Liver (tissue), 8 donors: ENCODE measurements at regions not wholly inside any gene's neighbourhood (a gene's known extent, or its start where the extent isn't known, plus 50 kb on each side); places are given as distances from the start of the nearest gene placed in this dataset.

Experiments
- DNase-seq: peaks from one replicate; pipeline ENCODE4 v3.0.0-alpha.2; 2017; ENCODE audit warnings: low spot score
- H3K27ac ChIP-seq, 2 donors: one replicate each; pipeline ENCODE4 v1.7.0; 2013; ENCODE audit warnings: inconsistent platforms in 2 of 2, low read length in 2 of 2, control low read depth in 1 of 2, low read depth in 1 of 2, mild to moderate bottlenecking in 1 of 2
- H3K27me3 ChIP-seq, 4 donors: one replicate each; pipeline versions ENCODE4 v1.6.1 to v1.7.0; 2013; ENCODE audit warnings: low read length in 3 of 4, inconsistent platforms in 1 of 4, mild to moderate bottlenecking in 1 of 4, moderate library complexity in 1 of 4; ENCODE audit not compliant: control insufficient read depth in 4 of 4, insufficient read depth in 4 of 4
- H3K36me3 ChIP-seq, 4 donors: one replicate each; pipeline versions ENCODE4 v1.6.1 to v1.7.0; 2013; ENCODE audit warnings: low read length in 3 of 4, mild to moderate bottlenecking in 3 of 4, low read depth in 1 of 4, moderate library complexity in 1 of 4; ENCODE audit not compliant: control insufficient read depth in 4 of 4, insufficient read depth in 3 of 4
- H3K4me1 ChIP-seq, 4 donors: one replicate each; pipeline versions ENCODE4 v1.6.1 to v1.7.0; 2013; ENCODE audit warnings: low read length in 3 of 4, mild to moderate bottlenecking in 3 of 4, moderate library complexity in 1 of 4; ENCODE audit not compliant: control insufficient read depth in 4 of 4, insufficient read depth in 4 of 4
- H3K4me3 ChIP-seq, 3 donors: one replicate each; pipeline versions ENCODE4 v1.6.1 to v1.7.0; 2013; ENCODE audit warnings: low read length in 3 of 3, control low read depth in 1 of 3, low read depth in 1 of 3, mild to moderate bottlenecking in 1 of 3
- H3K9ac ChIP-seq, 2 donors: one replicate each; pipeline ENCODE4 v1.7.0; 2013; ENCODE audit warnings: low read length in 2 of 2, mild to moderate bottlenecking in 2 of 2, moderate library complexity in 2 of 2, control low read depth in 1 of 2, low read depth in 1 of 2
- H3K9me3 ChIP-seq, 4 donors: one replicate each; pipeline versions ENCODE4 v1.6.1 to v1.7.0; 2013; ENCODE audit warnings: low read length in 3 of 4; ENCODE audit not compliant: control insufficient read depth in 4 of 4
- ATF3 ChIP-seq: IDR thresholded peaks from 2 replicates; pipeline ENCODE4 v1.6.1; 2016; ENCODE audit warnings: antibody characterized with exemption
- EGR1 ChIP-seq, 2 donors: IDR thresholded peaks; 2 replicates each; pipeline ENCODE4 v1.6.1; 2016 to 2018; ENCODE audit warnings: antibody characterized with exemption in 2 of 2, low read depth in 2 of 2
- FOXA1 ChIP-seq: IDR thresholded peaks from 2 replicates; pipeline ENCODE4 v1.6.1; 2016; ENCODE audit warnings: antibody characterized with exemption
- FOXA2 ChIP-seq: IDR thresholded peaks from 2 replicates; pipeline ENCODE4 v1.6.1; 2016; ENCODE audit warnings: antibody characterized with exemption
- GABPA ChIP-seq, 2 donors: IDR thresholded peaks in 1 of 2; conservative IDR thresholded peaks in 1 of 2; 2 replicates each; pipeline ENCODE4 v1.6.1; 2016; ENCODE audit warnings: antibody characterized with exemption in 2 of 2, mild to moderate bottlenecking in 1 of 2, moderate library complexity in 1 of 2
- HNF4A ChIP-seq, 2 donors: conservative IDR thresholded peaks; 2 replicates each; pipeline ENCODE4 v1.6.1; 2016; ENCODE audit warnings: antibody characterized with exemption in 2 of 2, mild to moderate bottlenecking in 2 of 2
- HNF4G ChIP-seq: IDR thresholded peaks from 2 replicates; pipeline ENCODE4 v1.6.1; 2016; ENCODE audit warnings: antibody characterized with exemption
- JUND ChIP-seq, 2 donors: IDR thresholded peaks; 2 replicates each; pipeline ENCODE4 v1.6.1; 2016; ENCODE audit warnings: antibody characterized with exemption in 2 of 2
- MAX ChIP-seq: IDR thresholded peaks from 2 replicates; pipeline ENCODE4 v1.6.1; 2016; ENCODE audit warnings: antibody characterized with exemption
- NR2F2 ChIP-seq: IDR thresholded peaks from 2 replicates; pipeline ENCODE4 v1.6.1; 2016; ENCODE audit warnings: antibody characterized with exemption
- RAD21 ChIP-seq, 2 donors: IDR thresholded peaks; 2 replicates each; pipeline ENCODE4 v1.6.1; 2016; ENCODE audit warnings: antibody characterized with exemption in 2 of 2, mild to moderate bottlenecking in 2 of 2
- RXRA ChIP-seq, 2 donors: IDR thresholded peaks; 2 replicates each; pipeline ENCODE4 v1.6.1; 2017 to 2018; ENCODE audit warnings: antibody characterized with exemption in 2 of 2, mild to moderate bottlenecking in 1 of 2
- SP1 ChIP-seq: IDR thresholded peaks from 2 replicates; pipeline ENCODE4 v1.6.1; 2018; ENCODE audit warnings: antibody characterized with exemption, mild to moderate bottlenecking
- TAF1 ChIP-seq: conservative IDR thresholded peaks from 2 replicates; pipeline ENCODE4 v1.6.1; 2016; ENCODE audit warnings: antibody characterized with exemption, mild to moderate bottlenecking
- YY1 ChIP-seq: IDR thresholded peaks from 2 replicates; pipeline ENCODE4 v1.6.1; 2016; ENCODE audit warnings: antibody characterized with exemption, mild to moderate bottlenecking
- WGBS: extraction: QIAGEN DNeasy Blood & Tissue Kit; methylation state at CpG from one replicate; pipeline ENCODE4 v1.1.7; 2013; 5-methylcytosine and 5-hydroxymethylcytosine counted together
- TF ChIP-seq, protein P1 (sequence below): IDR thresholded peaks from 2 replicates; pipeline ENCODE4 v1.6.1; 2016; ENCODE audit warnings: antibody characterized with exemption
- TF ChIP-seq, protein P2 (sequence below): IDR thresholded peaks from 2 replicates; pipeline ENCODE4 v1.6.1; 2016; ENCODE audit warnings: antibody characterized with exemption, mild to moderate bottlenecking
- TF ChIP-seq, protein P3 (sequence below): fragments of 150-350 bp; IDR thresholded peaks from 2 replicates; pipeline ENCODE4 v1.5.1; 2017; ENCODE audit warnings: improper control_type of control experiment, low read depth, low read length; ENCODE audit not compliant: missing input control
- donor health status: healthy.
- donor health status: healthy.
- donor health status: healthy.
- donor health status: healthy.
- donor health status: healthy.

DNA sequence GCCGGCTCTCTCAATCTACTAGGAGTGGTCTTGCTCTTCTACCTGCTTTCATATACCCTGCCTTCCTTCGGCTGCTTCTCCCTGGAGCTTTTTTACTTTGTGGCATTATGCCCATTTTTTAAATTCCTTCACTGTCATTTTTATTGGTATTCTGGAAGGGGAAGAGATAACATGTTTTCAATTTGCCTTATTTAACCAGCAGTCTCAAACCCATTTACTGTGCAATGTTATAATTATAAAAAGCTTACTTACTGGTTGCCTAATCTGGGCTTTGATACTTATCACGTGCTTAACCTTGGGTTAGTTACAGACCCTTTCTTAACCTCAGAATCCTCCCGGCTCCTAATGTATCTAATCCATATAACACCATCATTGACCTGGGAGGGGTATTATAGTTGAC lies 128.1 kb downstream of the SIPA1L2 start:
- H3K27ac ChIP-seq = no peak overlapping the region
- no peaks in the 10 kb centered on the region for H3K9me3 ChIP-seq
- DNase-seq = no peak
- no peaks in the 10 kb centered on the region for H3K27me3 ChIP-seq
- H3K4me1 ChIP-seq = no peaks in the 10 kb centered on the region
- 90% methylated on average over 4 of the region's 4 CpGs for WGBS
- no peak overlapping the region for H3K4me3 ChIP-seq
- TF ChIP-seq GABPA (IDR thresholded peaks at IDR 0.05 in 1 of 2, conservative IDR thresholded peaks at IDR 0.05 in 1 of 2) (no peak), HNF4A (conservative IDR thresholded peaks at IDR 0.05) (no peak), NR2F2 (no peak), FOXA2 (no peak), RAD21 (IDR thresholded peaks at IDR 0.05) (no peak), JUND (IDR thresholded peaks at IDR 0.05) (no peak), SP1 (no peak), TAF1 (no peak), MAX (no peak), YY1 (no peak), HNF4G (no peak), ATF3 (no peak), RXRA (IDR thresholded peaks at IDR 0.05) (no peak), FOXA1 (no peak), EGR1 (IDR thresholded peaks at IDR 0.05; ENCODE audit: low read depth in 2 of 2) (no peak)
- TF ChIP-seq, protein P1, sequence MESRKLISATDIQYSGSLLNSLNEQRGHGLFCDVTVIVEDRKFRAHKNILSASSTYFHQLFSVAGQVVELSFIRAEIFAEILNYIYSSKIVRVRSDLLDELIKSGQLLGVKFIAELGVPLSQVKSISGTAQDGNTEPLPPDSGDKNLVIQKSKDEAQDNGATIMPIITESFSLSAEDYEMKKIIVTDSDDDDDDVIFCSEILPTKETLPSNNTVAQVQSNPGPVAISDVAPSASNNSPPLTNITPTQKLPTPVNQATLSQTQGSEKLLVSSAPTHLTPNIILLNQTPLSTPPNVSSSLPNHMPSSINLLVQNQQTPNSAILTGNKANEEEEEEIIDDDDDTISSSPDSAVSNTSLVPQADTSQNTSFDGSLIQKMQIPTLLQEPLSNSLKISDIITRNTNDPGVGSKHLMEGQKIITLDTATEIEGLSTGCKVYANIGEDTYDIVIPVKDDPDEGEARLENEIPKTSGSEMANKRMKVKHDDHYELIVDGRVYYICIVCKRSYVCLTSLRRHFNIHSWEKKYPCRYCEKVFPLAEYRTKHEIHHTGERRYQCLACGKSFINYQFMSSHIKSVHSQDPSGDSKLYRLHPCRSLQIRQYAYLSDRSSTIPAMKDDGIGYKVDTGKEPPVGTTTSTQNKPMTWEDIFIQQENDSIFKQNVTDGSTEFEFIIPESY = no peak
- TF ChIP-seq, protein P2, sequence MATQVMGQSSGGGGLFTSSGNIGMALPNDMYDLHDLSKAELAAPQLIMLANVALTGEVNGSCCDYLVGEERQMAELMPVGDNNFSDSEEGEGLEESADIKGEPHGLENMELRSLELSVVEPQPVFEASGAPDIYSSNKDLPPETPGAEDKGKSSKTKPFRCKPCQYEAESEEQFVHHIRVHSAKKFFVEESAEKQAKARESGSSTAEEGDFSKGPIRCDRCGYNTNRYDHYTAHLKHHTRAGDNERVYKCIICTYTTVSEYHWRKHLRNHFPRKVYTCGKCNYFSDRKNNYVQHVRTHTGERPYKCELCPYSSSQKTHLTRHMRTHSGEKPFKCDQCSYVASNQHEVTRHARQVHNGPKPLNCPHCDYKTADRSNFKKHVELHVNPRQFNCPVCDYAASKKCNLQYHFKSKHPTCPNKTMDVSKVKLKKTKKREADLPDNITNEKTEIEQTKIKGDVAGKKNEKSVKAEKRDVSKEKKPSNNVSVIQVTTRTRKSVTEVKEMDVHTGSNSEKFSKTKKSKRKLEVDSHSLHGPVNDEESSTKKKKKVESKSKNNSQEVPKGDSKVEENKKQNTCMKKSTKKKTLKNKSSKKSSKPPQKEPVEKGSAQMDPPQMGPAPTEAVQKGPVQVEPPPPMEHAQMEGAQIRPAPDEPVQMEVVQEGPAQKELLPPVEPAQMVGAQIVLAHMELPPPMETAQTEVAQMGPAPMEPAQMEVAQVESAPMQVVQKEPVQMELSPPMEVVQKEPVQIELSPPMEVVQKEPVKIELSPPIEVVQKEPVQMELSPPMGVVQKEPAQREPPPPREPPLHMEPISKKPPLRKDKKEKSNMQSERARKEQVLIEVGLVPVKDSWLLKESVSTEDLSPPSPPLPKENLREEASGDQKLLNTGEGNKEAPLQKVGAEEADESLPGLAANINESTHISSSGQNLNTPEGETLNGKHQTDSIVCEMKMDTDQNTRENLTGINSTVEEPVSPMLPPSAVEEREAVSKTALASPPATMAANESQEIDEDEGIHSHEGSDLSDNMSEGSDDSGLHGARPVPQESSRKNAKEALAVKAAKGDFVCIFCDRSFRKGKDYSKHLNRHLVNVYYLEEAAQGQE = no peak
- TF ChIP-seq, protein P3, sequence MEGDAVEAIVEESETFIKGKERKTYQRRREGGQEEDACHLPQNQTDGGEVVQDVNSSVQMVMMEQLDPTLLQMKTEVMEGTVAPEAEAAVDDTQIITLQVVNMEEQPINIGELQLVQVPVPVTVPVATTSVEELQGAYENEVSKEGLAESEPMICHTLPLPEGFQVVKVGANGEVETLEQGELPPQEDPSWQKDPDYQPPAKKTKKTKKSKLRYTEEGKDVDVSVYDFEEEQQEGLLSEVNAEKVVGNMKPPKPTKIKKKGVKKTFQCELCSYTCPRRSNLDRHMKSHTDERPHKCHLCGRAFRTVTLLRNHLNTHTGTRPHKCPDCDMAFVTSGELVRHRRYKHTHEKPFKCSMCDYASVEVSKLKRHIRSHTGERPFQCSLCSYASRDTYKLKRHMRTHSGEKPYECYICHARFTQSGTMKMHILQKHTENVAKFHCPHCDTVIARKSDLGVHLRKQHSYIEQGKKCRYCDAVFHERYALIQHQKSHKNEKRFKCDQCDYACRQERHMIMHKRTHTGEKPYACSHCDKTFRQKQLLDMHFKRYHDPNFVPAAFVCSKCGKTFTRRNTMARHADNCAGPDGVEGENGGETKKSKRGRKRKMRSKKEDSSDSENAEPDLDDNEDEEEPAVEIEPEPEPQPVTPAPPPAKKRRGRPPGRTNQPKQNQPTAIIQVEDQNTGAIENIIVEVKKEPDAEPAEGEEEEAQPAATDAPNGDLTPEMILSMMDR = no peak
- H3K9ac ChIP-seq = no peak overlapping the region
- H3K36me3 ChIP-seq = no peaks in the 10 kb centered on the region

- Histone ChIP-seq H3K9ac (no peak overlapping the region), H3K27me3 (no peaks in the 10 kb centered on the region), H3K9me3 (no peaks in the 10 kb centered on the region), H3K4me3 (no peak overlapping the region), H3K27ac (no peak overlapping the region), H3K4me1 (no peaks in the 10 kb centered on the region), H3K36me3 (no peaks in the 10 kb centered on the region)
- DNase-seq = no peak
- WGBS = 81% methylated on average over 4 of the region's 4 CpGs
- TF ChIP-seq EGR1 (IDR thresholded peaks at IDR 0.05; ENCODE audit: low read depth in 2 of 2) (no peak), FOXA1 (no peak), MAX (no peak)
- TF ChIP-seq, protein P2 = no peak
These were observed 130.7 kb downstream of the SIPA1L2 start for GRCh38 chr1:232499188-232499587.
